GM19372 (cell line): ENCODE measurements at regions not wholly inside any gene's neighbourhood (a gene's known extent, or its start where the extent isn't known, plus 50 kb on each side); places are given as distances from the start of the nearest gene placed in this dataset.
A peak's percentile ranks its signal among the peaks of the same experiment; 100 is the strongest.

Experiments
- ATAC-seq: cut with Tn5 transposase; IDR thresholded peaks from one replicate; pipeline ENCODE4 v1.9.1; 2021; ENCODE audit warnings: mild to moderate bottlenecking, low read depth, moderate library complexity; ENCODE audit not compliant: unreplicated experiment

- ATAC-seq = peak; percentile 82
Measured at GRCh38 chr18:11324956-11325882, 175.8 kb upstream of the PIEZO2 start.

GRCh38 chr18:11324510-11324909 is 175.1 kb upstream of the PIEZO2 start:
- ATAC-seq = no peak

- ATAC-seq = no peak
Measured at GRCh38 chr18:11323359-11323819, 174.0 kb upstream of the PIEZO2 start.

- ATAC-seq = no peak
Measured at GRCh38 chr18:11322716-11323115, 173.3 kb upstream of the PIEZO2 start.

- no peak for ATAC-seq
Measured at GRCh38 chr18:11322006-11322405, 172.6 kb upstream of the PIEZO2 start.

GRCh38 chr18:11320986-11321385 is 171.6 kb upstream of the PIEZO2 start:
- ATAC-seq = no peak

- ATAC-seq = no peak
Measured at GRCh38 chr18:11316546-11316945, 167.2 kb upstream of the PIEZO2 start.

- ATAC-seq = no peak
Measured at GRCh38 chr18:11310476-11311086, 161.2 kb upstream of the PIEZO2 start.

GRCh38 chr18:11309172-11309571 is 159.8 kb upstream of the PIEZO2 start:
- ATAC-seq = no peak

- no peak for ATAC-seq
Measured at GRCh38 chr18:11308499-11308898, 159.1 kb upstream of the PIEZO2 start.

GRCh38 chr18:11307716-11308115 is 158.3 kb upstream of the PIEZO2 start:
- no peak for ATAC-seq

- no peak for ATAC-seq
Measured at GRCh38 chr18:11305507-11305906, 156.1 kb upstream of the PIEZO2 start.

- no peak for ATAC-seq
Measured at GRCh38 chr18:11304928-11305327, 155.6 kb upstream of the PIEZO2 start.

- no peak for ATAC-seq
Measured at GRCh38 chr18:11296946-11297345, 147.6 kb upstream of the PIEZO2 start.

- no peak for ATAC-seq
Measured at GRCh38 chr18:11293794-11294193, 144.4 kb upstream of the PIEZO2 start.

- ATAC-seq = no peak
Measured at GRCh38 chr18:11290786-11291185, 141.4 kb upstream of the PIEZO2 start.

GRCh38 chr18:11289248-11289647 is 139.9 kb upstream of the PIEZO2 start:
- ATAC-seq = no peak

- ATAC-seq = no peak
Measured at GRCh38 chr18:11288401-11288800, 139.0 kb upstream of the PIEZO2 start.

GRCh38 chr18:11286431-11286830 is 137.1 kb upstream of the PIEZO2 start:
- no peak for ATAC-seq

GRCh38 chr18:11284811-11285210 is 135.4 kb upstream of the PIEZO2 start:
- ATAC-seq = no peak

- ATAC-seq = no peak
Measured at GRCh38 chr18:11284349-11284748, 135.0 kb upstream of the PIEZO2 start.
